OCI-LY3 (cell line): ENCODE measurements at regions not wholly inside any gene's neighbourhood (a gene's known extent, or its start where the extent isn't known, plus 50 kb on each side); places are given as distances from the start of the nearest gene placed in this dataset.

Experiments used
- EZH2phosphoT487 ChIP-seq: fragments of 200-600 bp; shearing (Covaris generic); IDR thresholded peaks from 2 replicates; pipeline ENCODE4 v1.6.1; 2018; ENCODE audit warnings: antibody characterized with exemption, mixed run types, low read depth
- TF ChIP-seq, protein P1 (sequence below): fragments of 200-600, 300-600 bp; sonication (generic); IDR thresholded peaks from 2 replicates; pipeline ENCODE4 v1.5.1; 2014; ENCODE audit warnings: antibody characterized with exemption, low read length, low read depth

GRCh38 chr11:103826856-103827255, 209.6 kb upstream of the DDI1 start:
- TF ChIP-seq, protein P1, sequence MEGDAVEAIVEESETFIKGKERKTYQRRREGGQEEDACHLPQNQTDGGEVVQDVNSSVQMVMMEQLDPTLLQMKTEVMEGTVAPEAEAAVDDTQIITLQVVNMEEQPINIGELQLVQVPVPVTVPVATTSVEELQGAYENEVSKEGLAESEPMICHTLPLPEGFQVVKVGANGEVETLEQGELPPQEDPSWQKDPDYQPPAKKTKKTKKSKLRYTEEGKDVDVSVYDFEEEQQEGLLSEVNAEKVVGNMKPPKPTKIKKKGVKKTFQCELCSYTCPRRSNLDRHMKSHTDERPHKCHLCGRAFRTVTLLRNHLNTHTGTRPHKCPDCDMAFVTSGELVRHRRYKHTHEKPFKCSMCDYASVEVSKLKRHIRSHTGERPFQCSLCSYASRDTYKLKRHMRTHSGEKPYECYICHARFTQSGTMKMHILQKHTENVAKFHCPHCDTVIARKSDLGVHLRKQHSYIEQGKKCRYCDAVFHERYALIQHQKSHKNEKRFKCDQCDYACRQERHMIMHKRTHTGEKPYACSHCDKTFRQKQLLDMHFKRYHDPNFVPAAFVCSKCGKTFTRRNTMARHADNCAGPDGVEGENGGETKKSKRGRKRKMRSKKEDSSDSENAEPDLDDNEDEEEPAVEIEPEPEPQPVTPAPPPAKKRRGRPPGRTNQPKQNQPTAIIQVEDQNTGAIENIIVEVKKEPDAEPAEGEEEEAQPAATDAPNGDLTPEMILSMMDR: no peak
- TF ChIP-seq EZH2phosphoT487: no peak
